ENCODE measurements at regions not wholly inside any gene's neighbourhood (a gene's known extent, or its start where the extent isn't known, plus 50 kb on each side); places are given as distances from the start of the nearest gene placed in this dataset.

DNA sequence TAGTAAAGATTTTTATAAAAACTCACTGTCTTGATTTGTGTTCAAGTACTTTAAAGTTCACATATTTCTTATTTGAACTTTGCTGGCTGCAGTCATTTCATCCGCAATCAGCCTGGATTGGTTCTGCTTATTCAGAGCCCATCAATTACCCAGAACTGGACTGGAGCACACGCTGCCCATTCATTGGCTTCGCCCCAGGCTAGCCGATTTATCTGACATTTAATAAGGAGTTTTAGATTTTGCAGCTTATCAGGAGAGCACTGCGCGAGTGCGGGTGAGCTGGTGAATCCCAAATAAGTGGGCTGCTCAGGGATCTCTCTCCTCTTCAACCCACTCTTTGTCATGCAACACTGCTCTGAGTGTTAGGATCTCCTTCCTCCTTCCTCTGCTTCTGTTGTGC is 166.0 kb upstream of the GPR26 start:
- TF ChIP-seq, protein P1, sequence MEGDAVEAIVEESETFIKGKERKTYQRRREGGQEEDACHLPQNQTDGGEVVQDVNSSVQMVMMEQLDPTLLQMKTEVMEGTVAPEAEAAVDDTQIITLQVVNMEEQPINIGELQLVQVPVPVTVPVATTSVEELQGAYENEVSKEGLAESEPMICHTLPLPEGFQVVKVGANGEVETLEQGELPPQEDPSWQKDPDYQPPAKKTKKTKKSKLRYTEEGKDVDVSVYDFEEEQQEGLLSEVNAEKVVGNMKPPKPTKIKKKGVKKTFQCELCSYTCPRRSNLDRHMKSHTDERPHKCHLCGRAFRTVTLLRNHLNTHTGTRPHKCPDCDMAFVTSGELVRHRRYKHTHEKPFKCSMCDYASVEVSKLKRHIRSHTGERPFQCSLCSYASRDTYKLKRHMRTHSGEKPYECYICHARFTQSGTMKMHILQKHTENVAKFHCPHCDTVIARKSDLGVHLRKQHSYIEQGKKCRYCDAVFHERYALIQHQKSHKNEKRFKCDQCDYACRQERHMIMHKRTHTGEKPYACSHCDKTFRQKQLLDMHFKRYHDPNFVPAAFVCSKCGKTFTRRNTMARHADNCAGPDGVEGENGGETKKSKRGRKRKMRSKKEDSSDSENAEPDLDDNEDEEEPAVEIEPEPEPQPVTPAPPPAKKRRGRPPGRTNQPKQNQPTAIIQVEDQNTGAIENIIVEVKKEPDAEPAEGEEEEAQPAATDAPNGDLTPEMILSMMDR (IDR thresholded peaks at IDR 0.05) = no peak
- TF ChIP-seq POLR2A (IDR thresholded peaks at IDR 0.05) = no peak
